Smooth muscle cell (in vitro differentiated cells): ENCODE measurements at regions not wholly inside any gene's neighbourhood (a gene's known extent, or its start where the extent isn't known, plus 50 kb on each side); places are given as distances from the start of the nearest gene placed in this dataset.

Experiments used
- DNase-seq: peaks from one replicate; lab custom pipeline; 2025; ENCODE audit not compliant: unreplicated experiment; lab: John Stamatoyannopoulos, UW
- H2AFZ ChIP-seq: fragments of 200-600 bp; sonication (generic); 2 replicates; pipeline ENCODE4 v1.6.0; 2016; ENCODE audit warnings: antibody characterized with exemption, low read depth, mild to moderate bottlenecking
- H3F3A ChIP-seq: fragments of 200-600 bp; sonication (generic); 2 replicates; pipeline ENCODE4 v1.6.0; 2017; ENCODE audit warnings: antibody characterized with exemption, low read depth
- H3K27ac ChIP-seq: fragments of 200-600 bp; sonication (generic); 2 replicates; pipeline ENCODE4 v1.5.1; 2016; ENCODE audit warnings: low read depth, mild to moderate bottlenecking
- H3K27me3 ChIP-seq: fragments of 200-600 bp; sonication (generic); 2 replicates; pipeline ENCODE4 v1.6.1; 2016; ENCODE audit warnings: low read depth, mild to moderate bottlenecking
- H3K36me3 ChIP-seq: fragments of 200-600 bp; sonication (generic); 2 replicates; pipeline ENCODE4 v1.5.1; 2016; ENCODE audit warnings: low read depth
- H3K4me1 ChIP-seq: fragments of 200-600 bp; sonication (generic); 2 replicates; pipeline ENCODE4 v1.5.1; 2016; ENCODE audit warnings: low read depth
- H3K4me2 ChIP-seq: fragments of 200-600 bp; sonication (generic); 2 replicates; pipeline ENCODE4 v1.6.0; 2016; ENCODE audit warnings: mild to moderate bottlenecking
- H3K4me3 ChIP-seq: fragments of 200-600 bp; sonication (generic); 2 replicates; pipeline ENCODE4 v1.5.1; 2016; ENCODE audit warnings: mild to moderate bottlenecking
- H3K79me2 ChIP-seq: fragments of 200-600 bp; sonication (generic); 2 replicates; pipeline ENCODE4 v1.6.0; 2016; ENCODE audit warnings: low read depth, mild to moderate bottlenecking
- H3K9ac ChIP-seq: fragments of 200-600 bp; sonication (generic); 2 replicates; pipeline ENCODE4 v1.6.0; 2016; ENCODE audit warnings: low read depth
- H3K9me3 ChIP-seq: fragments of 200-600 bp; sonication (generic); replicated peaks from 2 replicates; pipeline ENCODE4 v1.5.1; 2016; ENCODE audit warnings: low read depth
- H4K20me1 ChIP-seq: fragments of 200-600 bp; sonication (generic); 2 replicates; pipeline ENCODE4 v1.6.0; 2016; ENCODE audit warnings: low read depth
- CTCF ChIP-seq: fragments of 200-600 bp; sonication (generic); IDR thresholded peaks from 2 replicates; pipeline ENCODE4 v1.5.1; 2017; ENCODE audit warnings: borderline replicate concordance, mild to moderate bottlenecking, antibody characterized with exemption; ENCODE audit not compliant: insufficient read depth, poor library complexity, severe bottlenecking
- WGBS: methylation state at CpG from one replicate; pipeline ENCODE4 v1.1.7; 2016; ENCODE audit warnings: low lambda C conversion rate; 5-methylcytosine and 5-hydroxymethylcytosine counted together

- peak overlapping the region; percentile 73 for H3K4me2 ChIP-seq
- H3K9me3 ChIP-seq: no peaks in the 10 kb centered on the region
- no peaks in the 10 kb centered on the region for H3K27me3 ChIP-seq
- peak overlapping the region; percentile 39 for H3K9ac ChIP-seq
- no peak for TF ChIP-seq CTCF
- peaks cover 32% of the 10 kb centered on the region for H3K4me1 ChIP-seq
- H3F3A ChIP-seq: peaks cover 44% of the 10 kb centered on the region
- H3K4me3 ChIP-seq: no peak overlapping the region
- H4K20me1 ChIP-seq: peaks cover 97% of the 10 kb centered on the region
- peak overlapping the region; percentile 81 for H3K27ac ChIP-seq
- DNase-seq: no peak
- H2AFZ ChIP-seq: no peak overlapping the region
- H3K36me3 ChIP-seq: peaks cover 26% of the 10 kb centered on the region
- peaks cover 100% of the 10 kb centered on the region for H3K79me2 ChIP-seq
- 86% methylated on average over 5 of the region's 5 CpGs for WGBS
Observed at GRCh38 chr1:198902655-198903054, 263.8 kb downstream of the PTPRC start.

- no peak overlapping the region for H2AFZ ChIP-seq
- H3K4me2 ChIP-seq: peak overlapping the region; percentile 73
- H3K79me2 ChIP-seq: peaks cover 100% of the 10 kb centered on the region
- H3F3A ChIP-seq: peaks cover 40% of the 10 kb centered on the region
- H4K20me1 ChIP-seq: peaks cover 97% of the 10 kb centered on the region
- DNase-seq: no peak
- H3K27me3 ChIP-seq: no peaks in the 10 kb centered on the region
- H3K9me3 ChIP-seq: no peaks in the 10 kb centered on the region
- 62% methylated on average over 3 of the region's 3 CpGs for whole genome bisulfite sequencing
- H3K4me1 ChIP-seq: peaks cover 36% of the 10 kb centered on the region
- peaks cover 23% of the 10 kb centered on the region for H3K36me3 ChIP-seq
- peak overlapping the region; percentile 39 for H3K9ac ChIP-seq
- H3K4me3 ChIP-seq: no peak overlapping the region
- peak overlapping the region; percentile 81 for H3K27ac ChIP-seq
- TF ChIP-seq CTCF: no peak
Observed at GRCh38 chr1:198903203-198903602, 264.4 kb downstream of the PTPRC start.

- 91% methylated on average over 3 of the region's 3 CpGs for WGBS
- H3K4me3 ChIP-seq: no peak overlapping the region
- peak overlapping the region; percentile 81 for H3K27ac ChIP-seq
- TF ChIP-seq CTCF: no peak
- H3K79me2 ChIP-seq: peaks cover 100% of the 10 kb centered on the region
- no peak overlapping the region for H3K9ac ChIP-seq
- H2AFZ ChIP-seq: no peak overlapping the region
- H4K20me1 ChIP-seq: peaks cover 97% of the 10 kb centered on the region
- H3K27me3 ChIP-seq: no peaks in the 10 kb centered on the region
- no peak for DNase-seq
- peaks cover 40% of the 10 kb centered on the region for H3F3A ChIP-seq
- H3K36me3 ChIP-seq: peaks cover 23% of the 10 kb centered on the region
- peaks cover 36% of the 10 kb centered on the region for H3K4me1 ChIP-seq
- no peaks in the 10 kb centered on the region for H3K9me3 ChIP-seq
- H3K4me2 ChIP-seq: peak overlapping the region; percentile 73
Observed at GRCh38 chr1:198903621-198904020, 264.8 kb downstream of the PTPRC start.

GRCh38 chr1:198904321-198904720, 265.5 kb downstream of the PTPRC start:
- Histone ChIP-seq H3F3A (peaks cover 37% of the 10 kb centered on the region), H3K4me1 (peaks cover 39% of the 10 kb centered on the region), H3K4me3 (no peak overlapping the region), H2AFZ (no peak overlapping the region), H4K20me1 (peaks cover 98% of the 10 kb centered on the region), H3K27ac (peak overlapping the region; percentile 81), H3K4me2 (peak overlapping the region; percentile 73), H3K36me3 (peaks cover 20% of the 10 kb centered on the region), H3K79me2 (peaks cover 100% of the 10 kb centered on the region), H3K9ac (no peak overlapping the region), H3K27me3 (no peaks in the 10 kb centered on the region), H3K9me3 (no peaks in the 10 kb centered on the region)
- no peak for DNase-seq
- TF ChIP-seq CTCF: no peak
- 43% methylated on average over 2 of the region's 2 CpGs for WGBS
